ENCODE measurements at regions not wholly inside any gene's neighbourhood (a gene's known extent, or its start where the extent isn't known, plus 50 kb on each side); places are given as distances from the start of the nearest gene placed in this dataset.

DNA sequence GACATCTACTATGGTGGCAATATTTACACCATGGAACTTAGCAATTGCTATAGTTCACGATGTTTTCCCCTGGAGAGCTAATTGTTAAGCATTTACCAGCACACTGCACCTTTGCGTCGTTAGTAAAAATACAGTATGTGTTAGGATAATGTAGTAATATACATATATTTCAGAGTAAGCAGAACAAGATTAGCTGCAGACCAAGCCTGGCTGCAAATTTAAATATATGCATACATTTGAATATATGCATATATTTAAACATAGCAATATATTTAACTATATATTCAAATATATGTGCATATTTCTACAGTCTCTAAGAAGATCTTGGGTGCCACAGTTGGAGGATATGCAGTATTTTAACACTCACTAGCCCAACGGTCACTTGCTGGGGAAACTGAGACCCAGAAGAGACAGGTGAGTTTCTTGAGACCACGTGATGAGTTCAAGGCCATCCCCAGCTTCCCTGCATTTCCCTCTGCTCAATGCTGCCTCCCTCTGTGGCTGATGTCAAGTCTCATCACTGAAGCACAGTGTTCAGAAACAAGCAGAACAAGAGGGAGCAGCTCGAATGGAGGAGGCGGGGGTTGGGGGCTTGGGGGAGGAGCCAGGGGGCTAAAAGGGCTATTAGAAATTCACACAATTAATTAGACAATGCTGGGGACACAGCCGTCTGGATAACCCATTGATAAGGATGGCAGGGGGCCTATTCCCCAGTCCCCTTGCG is 708.0 kb downstream of the MED13L start:
- H3K4me3 ChIP-seq (replicated peaks; ENCODE audit: low read depth, low read length): no peak overlapping the region
- TF ChIP-seq, protein P1, sequence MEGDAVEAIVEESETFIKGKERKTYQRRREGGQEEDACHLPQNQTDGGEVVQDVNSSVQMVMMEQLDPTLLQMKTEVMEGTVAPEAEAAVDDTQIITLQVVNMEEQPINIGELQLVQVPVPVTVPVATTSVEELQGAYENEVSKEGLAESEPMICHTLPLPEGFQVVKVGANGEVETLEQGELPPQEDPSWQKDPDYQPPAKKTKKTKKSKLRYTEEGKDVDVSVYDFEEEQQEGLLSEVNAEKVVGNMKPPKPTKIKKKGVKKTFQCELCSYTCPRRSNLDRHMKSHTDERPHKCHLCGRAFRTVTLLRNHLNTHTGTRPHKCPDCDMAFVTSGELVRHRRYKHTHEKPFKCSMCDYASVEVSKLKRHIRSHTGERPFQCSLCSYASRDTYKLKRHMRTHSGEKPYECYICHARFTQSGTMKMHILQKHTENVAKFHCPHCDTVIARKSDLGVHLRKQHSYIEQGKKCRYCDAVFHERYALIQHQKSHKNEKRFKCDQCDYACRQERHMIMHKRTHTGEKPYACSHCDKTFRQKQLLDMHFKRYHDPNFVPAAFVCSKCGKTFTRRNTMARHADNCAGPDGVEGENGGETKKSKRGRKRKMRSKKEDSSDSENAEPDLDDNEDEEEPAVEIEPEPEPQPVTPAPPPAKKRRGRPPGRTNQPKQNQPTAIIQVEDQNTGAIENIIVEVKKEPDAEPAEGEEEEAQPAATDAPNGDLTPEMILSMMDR (IDR thresholded peaks at IDR 0.05; ENCODE audit: low read length, missing control alignments): no peak
- no peak for DNase-seq (ENCODE audit: low read depth)

- TF ChIP-seq, protein P1 (IDR thresholded peaks at IDR 0.05; ENCODE audit: low read length, missing control alignments): no peak
- H3K4me3 ChIP-seq (replicated peaks; ENCODE audit: low read depth, low read length): no peak overlapping the region
- no peak for DNase-seq (ENCODE audit: low read depth)
Measured at GRCh38 chr12:115558281-115558680, 719.2 kb downstream of the MED13L start.

- no peak overlapping the region for H3K4me3 ChIP-seq (replicated peaks; ENCODE audit: low read depth, low read length)
- TF ChIP-seq, protein P1 (IDR thresholded peaks at IDR 0.05; ENCODE audit: low read length, missing control alignments): no peak
- no peak for DNase-seq (ENCODE audit: low read depth)
Measured at GRCh38 chr12:115553622-115554021, 723.9 kb downstream of the MED13L start.

DNA sequence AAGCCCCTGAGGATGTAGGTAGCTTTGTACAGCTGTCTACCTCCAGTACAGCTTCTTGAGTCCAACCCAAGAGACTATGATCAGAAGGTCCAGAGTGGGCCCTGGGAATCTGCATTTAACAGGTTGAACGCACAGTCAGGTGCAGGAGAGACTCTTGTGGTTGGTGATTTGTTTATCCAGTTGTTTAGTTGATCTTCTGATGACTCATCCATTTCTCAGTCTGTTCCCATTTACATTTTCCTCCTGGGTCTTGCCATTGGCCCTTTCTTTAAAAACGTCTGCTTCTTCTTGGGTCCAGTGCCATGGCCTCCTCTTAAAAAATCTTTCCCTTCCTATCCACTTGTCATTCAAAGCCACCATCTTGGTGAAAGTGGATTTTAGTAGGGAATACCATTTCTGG is 734.2 kb downstream of the MED13L start:
- H3K4me3 ChIP-seq (replicated peaks; ENCODE audit: low read depth, low read length): no peak overlapping the region
- no peak for DNase-seq (ENCODE audit: low read depth)
- TF ChIP-seq, protein P1 (IDR thresholded peaks at IDR 0.05; ENCODE audit: low read length, missing control alignments): no peak

- TF ChIP-seq, protein P1 (IDR thresholded peaks at IDR 0.05; ENCODE audit: low read length, missing control alignments): no peak
- no peak overlapping the region for H3K4me3 ChIP-seq (replicated peaks; ENCODE audit: low read depth, low read length)
- DNase-seq (ENCODE audit: low read depth): no peak
Measured at GRCh38 chr12:115542656-115543055, 734.8 kb downstream of the MED13L start.

GRCh38 chr12:115541891-115542421 is 735.5 kb downstream of the MED13L start:
- no peak overlapping the region for H3K4me3 ChIP-seq (replicated peaks; ENCODE audit: low read depth, low read length)
- no peak for DNase-seq (ENCODE audit: low read depth)
- TF ChIP-seq, protein P1 (IDR thresholded peaks at IDR 0.05; ENCODE audit: low read length, missing control alignments): no peak

- TF ChIP-seq, protein P1 (IDR thresholded peaks at IDR 0.05; ENCODE audit: low read length, missing control alignments): no peak
- DNase-seq (ENCODE audit: low read depth): no peak
- H3K4me3 ChIP-seq (replicated peaks; ENCODE audit: low read depth, low read length): no peak overlapping the region
Measured at GRCh38 chr12:115528466-115528865, 749.0 kb downstream of the MED13L start.
